GM12874 (cell line): ENCODE measurements at regions not wholly inside any gene's neighbourhood (a gene's known extent, or its start where the extent isn't known, plus 50 kb on each side); places are given as distances from the start of the nearest gene placed in this dataset.

Experiments
- TF ChIP-seq, protein P1 (sequence below): IDR thresholded peaks from 2 replicates; pipeline ENCODE4 v1.5.1; 2011; ENCODE audit warnings: low read depth, mild to moderate bottlenecking, control low read depth, low read length, moderate library complexity; ENCODE audit not compliant: insufficient read depth

DNA sequence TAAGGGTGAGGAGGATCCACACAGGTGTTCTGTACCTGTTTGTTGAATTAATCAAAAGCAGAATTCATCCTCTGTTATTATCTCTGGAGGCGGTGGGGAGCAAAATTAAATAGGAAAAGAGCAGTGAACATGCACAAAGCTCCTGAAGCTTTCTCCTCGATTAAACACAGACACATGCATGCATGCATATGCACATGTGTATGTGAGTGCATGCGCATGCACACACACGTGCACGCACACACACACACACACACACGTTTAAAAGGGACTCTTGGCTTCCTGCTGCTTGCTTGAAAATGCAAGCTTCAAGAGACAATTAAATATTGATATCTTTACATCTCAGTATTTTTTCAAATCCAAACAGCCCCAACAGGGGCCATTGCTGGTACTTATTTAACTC, 462.1 kb downstream of the BUD13 start:
- TF ChIP-seq, protein P1, sequence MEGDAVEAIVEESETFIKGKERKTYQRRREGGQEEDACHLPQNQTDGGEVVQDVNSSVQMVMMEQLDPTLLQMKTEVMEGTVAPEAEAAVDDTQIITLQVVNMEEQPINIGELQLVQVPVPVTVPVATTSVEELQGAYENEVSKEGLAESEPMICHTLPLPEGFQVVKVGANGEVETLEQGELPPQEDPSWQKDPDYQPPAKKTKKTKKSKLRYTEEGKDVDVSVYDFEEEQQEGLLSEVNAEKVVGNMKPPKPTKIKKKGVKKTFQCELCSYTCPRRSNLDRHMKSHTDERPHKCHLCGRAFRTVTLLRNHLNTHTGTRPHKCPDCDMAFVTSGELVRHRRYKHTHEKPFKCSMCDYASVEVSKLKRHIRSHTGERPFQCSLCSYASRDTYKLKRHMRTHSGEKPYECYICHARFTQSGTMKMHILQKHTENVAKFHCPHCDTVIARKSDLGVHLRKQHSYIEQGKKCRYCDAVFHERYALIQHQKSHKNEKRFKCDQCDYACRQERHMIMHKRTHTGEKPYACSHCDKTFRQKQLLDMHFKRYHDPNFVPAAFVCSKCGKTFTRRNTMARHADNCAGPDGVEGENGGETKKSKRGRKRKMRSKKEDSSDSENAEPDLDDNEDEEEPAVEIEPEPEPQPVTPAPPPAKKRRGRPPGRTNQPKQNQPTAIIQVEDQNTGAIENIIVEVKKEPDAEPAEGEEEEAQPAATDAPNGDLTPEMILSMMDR: no peak

DNA sequence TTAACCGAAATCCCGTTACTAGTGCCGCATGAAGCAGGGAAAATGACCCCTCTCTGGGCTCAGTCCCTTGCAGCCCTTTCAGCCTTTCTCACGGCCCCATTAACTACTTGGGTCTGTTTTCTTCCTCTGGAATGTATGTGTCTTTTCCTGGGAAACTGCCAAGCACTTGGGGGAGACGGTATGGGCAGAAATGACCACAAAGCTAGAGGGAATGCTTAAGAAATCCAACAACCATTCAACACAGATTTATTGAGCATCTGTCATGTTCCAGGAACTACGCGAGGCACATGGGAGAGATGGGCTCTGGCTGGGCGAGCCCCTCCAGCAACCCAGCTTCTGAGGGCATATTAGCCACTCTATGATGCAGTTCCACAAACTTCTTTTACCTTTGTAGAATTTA, 462.6 kb downstream of the BUD13 start:
- TF ChIP-seq, protein P1: no peak

DNA sequence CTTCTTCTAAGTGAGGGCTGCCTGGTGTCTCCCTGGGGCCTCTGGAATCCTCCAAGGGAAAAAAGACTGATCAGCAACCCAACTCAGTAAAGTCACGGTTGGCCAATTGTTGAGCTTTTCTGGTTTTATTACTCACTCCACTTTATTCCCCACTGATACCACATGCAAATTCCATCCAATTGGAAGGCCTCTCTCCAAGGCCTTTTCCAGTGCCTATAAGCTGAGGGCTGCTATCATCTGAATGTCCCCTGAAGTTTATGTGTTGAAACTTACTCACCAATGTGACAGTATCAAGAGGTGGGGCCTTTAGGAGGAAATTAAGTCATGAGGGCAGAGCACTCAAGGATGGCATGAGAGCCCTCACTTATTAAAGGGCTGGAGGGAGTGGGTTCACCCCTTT, 463.3 kb downstream of the BUD13 start:
- TF ChIP-seq, protein P1: no peak

DNA sequence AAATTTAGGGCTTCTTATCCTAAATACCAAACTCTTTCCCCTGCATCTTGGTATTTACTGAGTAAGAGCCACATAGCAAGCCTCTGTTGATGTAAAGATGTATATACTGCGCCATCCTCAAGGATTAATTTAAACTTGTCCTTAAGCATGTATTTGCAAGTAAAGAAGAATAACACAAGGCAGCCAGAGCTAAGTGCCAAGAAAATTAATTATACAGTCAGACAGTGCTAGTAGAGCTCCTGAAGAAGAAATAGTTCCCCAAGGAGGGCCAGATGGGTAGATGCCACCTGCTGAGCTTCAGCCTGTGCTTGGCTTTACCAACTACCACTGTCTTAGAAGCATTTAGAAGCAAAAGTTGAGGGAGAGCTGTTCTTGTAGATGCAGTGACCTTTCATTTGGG, 470.0 kb downstream of the BUD13 start:
- TF ChIP-seq, protein P1: no peak

DNA sequence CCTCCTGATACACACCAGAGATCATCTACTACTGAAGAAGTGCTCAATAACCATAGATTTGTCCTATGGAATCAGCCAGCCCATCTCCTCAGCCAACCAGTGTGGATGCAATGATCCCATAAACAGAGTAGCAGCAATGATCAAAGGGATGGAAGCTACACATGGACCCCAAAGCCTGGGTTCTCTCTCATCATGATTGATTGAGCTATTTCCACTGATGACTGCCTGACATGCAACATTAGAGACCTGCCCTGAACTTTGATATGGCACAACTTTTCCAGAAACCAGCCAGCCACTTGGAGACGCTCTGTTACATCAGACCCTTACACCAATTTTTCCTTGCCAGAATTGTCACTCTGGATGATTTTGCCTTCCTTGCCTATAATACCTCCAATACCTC, 471.6 kb downstream of the BUD13 start:
- TF ChIP-seq, protein P1: no peak

DNA sequence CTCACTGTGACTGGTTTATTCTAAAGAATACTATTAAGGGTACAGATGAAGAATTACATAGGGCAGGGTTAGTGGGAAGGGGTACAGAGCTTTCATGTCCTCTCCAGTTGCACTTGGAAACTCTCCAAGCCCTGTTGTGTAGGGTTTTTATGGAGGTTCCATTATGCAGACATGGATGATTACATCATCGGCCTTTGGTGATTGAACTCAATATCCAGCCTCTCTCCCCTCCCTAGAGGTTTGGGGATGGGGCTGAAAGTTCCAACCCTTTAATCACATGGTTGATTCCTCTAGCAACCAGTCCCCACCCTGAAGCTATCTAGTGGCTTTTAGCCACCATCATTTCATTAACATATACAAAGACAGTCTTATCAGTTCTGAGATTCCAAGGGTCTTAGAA, 472.6 kb downstream of the BUD13 start:
- TF ChIP-seq, protein P1: no peak

DNA sequence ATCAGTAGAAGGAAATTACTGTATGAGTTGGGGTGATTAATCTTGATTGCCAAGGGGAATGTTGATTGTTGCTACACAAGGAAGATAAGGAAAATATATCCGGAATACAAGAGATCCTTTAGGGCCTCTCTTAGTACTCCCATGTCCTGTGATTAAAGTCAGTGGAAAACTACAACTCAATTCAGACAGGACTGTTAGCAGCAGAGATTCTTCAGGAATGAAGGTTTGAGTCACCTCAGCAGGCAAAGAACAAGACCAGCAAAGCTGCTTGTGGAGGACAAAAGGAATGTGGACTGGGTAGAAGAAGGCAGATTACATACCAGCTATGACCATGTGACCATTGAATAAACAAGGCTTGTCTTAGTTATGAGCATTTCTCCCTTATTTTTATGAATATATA, 478.2 kb downstream of the BUD13 start:
- TF ChIP-seq, protein P1: no peak

DNA sequence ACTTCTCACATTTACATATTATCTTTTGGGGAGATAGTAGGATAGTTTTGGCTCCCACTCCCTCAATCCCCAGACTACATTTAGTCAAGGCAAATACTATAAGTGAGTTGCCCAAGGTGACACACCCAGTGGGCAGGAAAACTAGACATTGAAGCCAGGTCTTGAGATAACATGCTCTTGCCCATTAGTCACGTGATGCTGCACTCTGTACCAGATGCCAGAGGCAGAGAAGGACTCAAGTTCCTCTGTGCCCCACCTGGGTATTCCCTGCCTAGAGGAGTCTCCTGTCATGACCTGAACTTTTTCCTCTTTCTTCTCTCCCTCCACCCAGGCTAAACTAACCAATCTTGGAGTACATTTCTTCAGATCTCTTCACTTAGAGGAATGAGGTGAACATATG, 484.9 kb downstream of the BUD13 start:
- TF ChIP-seq, protein P1: no peak
